Mammary epithelial cell (primary cell): ENCODE measurements at regions not wholly inside any gene's neighbourhood (a gene's known extent, or its start where the extent isn't known, plus 50 kb on each side); places are given as distances from the start of the nearest gene placed in this dataset.

Experiments used
- CTCF ChIP-seq, 2 donors: IDR thresholded peaks in 1 of 2; conservative IDR thresholded peaks in 1 of 2; 2 replicates each; pipeline ENCODE4 v1.5.1; 2011 to 2012; ENCODE audit warnings: inconsistent platforms in 2 of 2, low read length in 2 of 2, mild to moderate bottlenecking in 2 of 2, control low read depth in 1 of 2, low read depth in 1 of 2; ENCODE audit not compliant: insufficient read depth in 1 of 2; ENCODE audit errors: extremely low read depth in 1 of 2
- EZH2 ChIP-seq: IDR thresholded peaks from 2 replicates; pipeline ENCODE4 v1.6.1; 2012; ENCODE audit warnings: low read length, inconsistent platforms, borderline replicate concordance

GRCh38 chr11:23976841-23977271 is 520.0 kb upstream of the LUZP2 start:
- TF ChIP-seq CTCF (conservative IDR thresholded peaks at IDR 0.05 in 1 of 2, IDR thresholded peaks at IDR 0.05 in 1 of 2; ENCODE audit: extremely low read depth in 1 of 2, insufficient read depth in 1 of 2, low read depth in 1 of 2, low read length in 2 of 2): no peak
- TF ChIP-seq EZH2: no peak
